Stimulated activated CD4-positive, alpha-beta T cell treated with anti-CD3 and anti-CD28 coated beads, TNF-alpha, amount 100 ng/mL, for 24 hours (primary cell): ENCODE measurements at regions not wholly inside any gene's neighbourhood (a gene's known extent, or its start where the extent isn't known, plus 50 kb on each side); places are given as distances from the start of the nearest gene placed in this dataset.
"Not testable (repeated sequence)": the region's sequence is repeated elsewhere in the genome, so short reads cannot be mapped to it uniquely, and the experiment has no call there.

Experiments
- DNase-seq, 3 experiments: peaks; one replicate each; pipeline ENCODE4 v3.0.0-alpha.2; 2020; ENCODE audit warnings: low read depth in 3 of 3

- no peak for DNase-seq
Measured at GRCh38 chr3:175965036-175965435, 1105.9 kb downstream of the NAALADL2 start.

- DNase-seq: no peak
Measured at GRCh38 chr3:175957427-175957826, 1098.3 kb downstream of the NAALADL2 start.

GRCh38 chr3:175956964-175957363 is 1097.8 kb downstream of the NAALADL2 start:
- no peak for DNase-seq

GRCh38 chr3:175951047-175951694 is 1092.0 kb downstream of the NAALADL2 start:
- DNase-seq: no peak

- no peak for DNase-seq
Measured at GRCh38 chr3:175948041-175948440, 1088.9 kb downstream of the NAALADL2 start.

- DNase-seq: no peak
Measured at GRCh38 chr3:175941352-175941751, 1082.2 kb downstream of the NAALADL2 start.

- DNase-seq: no peak
Measured at GRCh38 chr3:175940881-175941280, 1081.7 kb downstream of the NAALADL2 start.

- DNase-seq: no peak
Measured at GRCh38 chr3:175940243-175940642, 1081.1 kb downstream of the NAALADL2 start.

GRCh38 chr3:175937367-175937766 is 1078.2 kb downstream of the NAALADL2 start:
- not testable (repeated sequence) for DNase-seq

- no peak for DNase-seq
Measured at GRCh38 chr3:175932586-175932985, 1073.5 kb downstream of the NAALADL2 start.

GRCh38 chr3:175919133-175919532 is 1060.0 kb downstream of the NAALADL2 start:
- no peak for DNase-seq

- no peak for DNase-seq
Measured at GRCh38 chr3:175916191-175916934, 1057.2 kb downstream of the NAALADL2 start.

- DNase-seq: no peak
Measured at GRCh38 chr3:175914785-175915184, 1055.7 kb downstream of the NAALADL2 start.

- DNase-seq: no peak
Measured at GRCh38 chr3:175913286-175913685, 1054.2 kb downstream of the NAALADL2 start.

- no peak for DNase-seq
Measured at GRCh38 chr3:175911937-175912336, 1052.8 kb downstream of the NAALADL2 start.

- no peak for DNase-seq
Measured at GRCh38 chr3:175902226-175902625, 1043.1 kb downstream of the NAALADL2 start.

- DNase-seq: no peak
Measured at GRCh38 chr3:175898194-175898593, 1039.1 kb downstream of the NAALADL2 start.

- DNase-seq: no peak
Measured at GRCh38 chr3:175896655-175897054, 1037.5 kb downstream of the NAALADL2 start.

- DNase-seq: no peak
Measured at GRCh38 chr3:175895731-175896130, 1036.6 kb downstream of the NAALADL2 start.

GRCh38 chr3:175893566-175893965 is 1034.4 kb downstream of the NAALADL2 start:
- no peak for DNase-seq

GRCh38 chr3:175890066-175890465 is 1030.9 kb downstream of the NAALADL2 start:
- no peak for DNase-seq

GRCh38 chr3:175885231-175885766 is 1026.2 kb downstream of the NAALADL2 start:
- no peak for DNase-seq

- no peak for DNase-seq
Measured at GRCh38 chr3:175879417-175879816, 1020.3 kb downstream of the NAALADL2 start.
